GM20000 (cell line): ENCODE measurements at regions not wholly inside any gene's neighbourhood (a gene's known extent, or its start where the extent isn't known, plus 50 kb on each side); places are given as distances from the start of the nearest gene placed in this dataset.

ENCODE experiments used
- DNase-seq: peaks from one replicate; pipeline ENCODE4 v3.0.0; 2012; ENCODE audit warnings: low spot score
- CTCF ChIP-seq: IDR thresholded peaks from 2 replicates; pipeline ENCODE4 v1.5.1; 2012; ENCODE audit warnings: mild to moderate bottlenecking, control low read depth; ENCODE audit errors: extremely low read depth, missing control alignments

- TF ChIP-seq CTCF, result no peak
- DNase-seq, result no peak
Measured at GRCh38 chr2:120576509-120577474, 158.9 kb upstream of the GLI2 start.

GRCh38 chr2:120577721-120578295, 157.9 kb upstream of the GLI2 start:
- no peak for TF ChIP-seq CTCF
- no peak for DNase-seq

GRCh38 chr2:120578576-120579352, 156.9 kb upstream of the GLI2 start:
- no peak for DNase-seq
- no peak for TF ChIP-seq CTCF

GRCh38 chr2:120579916-120580685, 155.6 kb upstream of the GLI2 start:
- no peak for DNase-seq
- no peak for TF ChIP-seq CTCF

GRCh38 chr2:120580709-120581108, 155.0 kb upstream of the GLI2 start:
- no peak for DNase-seq
- no peak for TF ChIP-seq CTCF

GRCh38 chr2:120583121-120583520, 152.5 kb upstream of the GLI2 start:
- no peak for TF ChIP-seq CTCF
- no peak for DNase-seq
